H1 (cell line): ENCODE measurements at regions not wholly inside any gene's neighbourhood (a gene's known extent, or its start where the extent isn't known, plus 50 kb on each side); places are given as distances from the start of the nearest gene placed in this dataset.

Experiments used
- CTCF ChIA-PET: fragments of 300-600 bp; sonication (Branson Sonifier 250); formaldehyde crosslinking; loops from one replicate; lab custom pipeline; 2021; ENCODE audit not compliant: partially characterized antibody; lab: Charles Lee
- POLR2A ChIA-PET: fragments of 300-600 bp; sonication (Branson Sonifier 250); formaldehyde crosslinking; loops from one replicate; lab custom pipeline; 2021; ENCODE audit warnings: inconsistent platforms; ENCODE audit not compliant: partially characterized antibody; lab: Charles Lee
- DNase-seq, 2 experiments: peaks; one replicate each; pipeline versions ENCODE4 v3.0.0 to v3.0.0-alpha.2; 2010 to 2022; ENCODE audit warnings: low spot score in 2 of 2, low read depth in 1 of 2, mixed read lengths in 1 of 2
- FAIRE-seq: peaks from 2 replicates; lab custom pipeline; 2011; peaks lifted over from hg19 to GRCh38; lab: Jason Lieb, UNC
- H2AFZ ChIP-seq: 2 replicates; pipeline ENCODE4 v1.8.1; 2012; ENCODE audit warnings: low read length, inconsistent platforms
- H2AK5ac ChIP-seq: 2 replicates; pipeline ENCODE4 v1.6.1; 2013; ENCODE audit warnings: low read depth, low read length
- H2BK120ac ChIP-seq: replicated peaks from 2 replicates; pipeline ENCODE3; 2013; ENCODE audit warnings: low read depth, low read length, inconsistent platforms
- H2BK12ac ChIP-seq: 2 replicates; pipeline ENCODE4 v1.6.1; 2013; ENCODE audit warnings: low read depth, low read length
- H2BK15ac ChIP-seq: 2 replicates; pipeline ENCODE4 v1.6.1; 2013; ENCODE audit warnings: low read length
- H2BK20ac ChIP-seq: 2 replicates; pipeline ENCODE4 v1.6.1; 2013; ENCODE audit warnings: low read length
- H2BK5ac ChIP-seq: 2 replicates; pipeline ENCODE4 v1.6.1; 2013; ENCODE audit warnings: low read depth, low read length
- H3K14ac ChIP-seq: 2 replicates; pipeline ENCODE4 v1.6.1; 2013; ENCODE audit warnings: inconsistent platforms; ENCODE audit not compliant: insufficient read length
- H3K18ac ChIP-seq: 2 replicates; pipeline ENCODE4 v1.6.1; 2013; ENCODE audit warnings: low read length; ENCODE audit errors: extremely low read depth
- H3K23ac ChIP-seq: 2 replicates; pipeline ENCODE4 v1.6.1; 2013; ENCODE audit warnings: inconsistent platforms; ENCODE audit not compliant: insufficient read length
- H3K23me2 ChIP-seq: 2 replicates; pipeline ENCODE4 v1.6.1; 2013; ENCODE audit warnings: low read depth, low read length
- H3K27ac ChIP-seq: 2 replicates; pipeline ENCODE4 v1.6.1; 2011; ENCODE audit warnings: low read depth, low read length, inconsistent platforms
- H3K27me3 ChIP-seq, 4 experiments: replicated peaks in 1 of 4; 1 replicate in 1 of 4; 2 replicates in 3 of 4; pipeline versions ENCODE4 v1.6.1 to v1.8.1; 2011 to 2013; ENCODE audit warnings: low read length in 3 of 4, mild to moderate bottlenecking in 3 of 4, inconsistent platforms in 2 of 4, mixed read lengths in 2 of 4, moderate library complexity in 1 of 4; ENCODE audit not compliant: control insufficient read depth in 3 of 4, insufficient read depth in 3 of 4; ENCODE audit errors: extremely low read depth in 1 of 4
- H3K36me3 ChIP-seq, 4 experiments: 2 replicates each; pipeline versions ENCODE4 v1.6.1 to v1.8.1; 2011 to 2013; ENCODE audit warnings: mild to moderate bottlenecking in 4 of 4, low read length in 3 of 4, moderate library complexity in 2 of 4, control low read depth in 1 of 4, inconsistent platforms in 1 of 4; ENCODE audit not compliant: insufficient read depth in 4 of 4, control insufficient read depth in 2 of 4
- H3K4ac ChIP-seq: replicated peaks from 2 replicates; pipeline ENCODE3; 2013; ENCODE audit warnings: low read length, low read depth, mixed read lengths, inconsistent platforms; ENCODE audit not compliant: insufficient read length
- H3K4me1 ChIP-seq, 4 experiments: replicated peaks in 1 of 4; 1 replicate in 1 of 4; 2 replicates in 3 of 4; pipeline versions ENCODE4 v1.6.1 to v1.8.1; 2011 to 2013; ENCODE audit warnings: low read length in 3 of 4, inconsistent platforms in 2 of 4, mixed read lengths in 1 of 4; ENCODE audit not compliant: insufficient read depth in 4 of 4, control insufficient read depth in 3 of 4
- H3K4me2 ChIP-seq, 2 experiments: 2 replicates each; pipeline versions ENCODE4 v1.6.1 to v1.8.1; 2011 to 2013; ENCODE audit warnings: low read depth in 2 of 2, low read length in 2 of 2, control low read depth in 1 of 2, inconsistent platforms in 1 of 2, mild to moderate bottlenecking in 1 of 2; ENCODE audit not compliant: insufficient read depth in 1 of 2
- H3K4me3 ChIP-seq, 4 experiments: fragments of 200-600, 300-600 bp in 1 of 4; sonication (generic), shearing (Covaris generic), sonication (Bioruptor Twin) in 1 of 4; 2 replicates each; pipeline versions ENCODE4 v1.5.1 to v1.8.1; 2011 to 2016; ENCODE audit warnings: low read length in 4 of 4, low read depth in 3 of 4, control low read depth in 2 of 4, inconsistent platforms in 2 of 4, mild to moderate bottlenecking in 2 of 4, mixed read lengths in 1 of 4, moderate library complexity in 1 of 4; ENCODE audit not compliant: insufficient read depth in 2 of 4; ENCODE audit errors: extremely low read depth in 1 of 4
- H3K56ac ChIP-seq: replicated peaks from 2 replicates; pipeline ENCODE3; 2013; ENCODE audit warnings: low read depth, mild to moderate bottlenecking, mixed read lengths, low read length, inconsistent platforms; ENCODE audit not compliant: insufficient read length
- H3K79me1 ChIP-seq: 2 replicates; pipeline ENCODE4 v1.6.1; 2013; ENCODE audit warnings: low read depth, low read length, control low read depth
- H3K79me2 ChIP-seq, 2 experiments: 2 replicates each; pipeline versions ENCODE4 v1.6.1 to v1.8.1; 2012 to 2013; ENCODE audit warnings: low read length in 2 of 2, mild to moderate bottlenecking in 2 of 2, inconsistent platforms in 1 of 2; ENCODE audit not compliant: insufficient read depth in 2 of 2, control insufficient read depth in 1 of 2
- H3K9ac ChIP-seq, 4 experiments: replicated peaks in 1 of 4; 1 replicate in 1 of 4; 2 replicates in 3 of 4; pipeline versions ENCODE4 v1.6.1 to v1.8.1; 2011 to 2013; ENCODE audit warnings: low read depth in 3 of 4, low read length in 3 of 4, control low read depth in 2 of 4, mild to moderate bottlenecking in 2 of 4, moderate library complexity in 2 of 4, inconsistent platforms in 1 of 4; ENCODE audit errors: extremely low read depth in 1 of 4
- H3K9me3 ChIP-seq, 2 experiments: 2 replicates each; pipeline versions ENCODE4 v1.6.1 to v1.8.1; 2012 to 2013; ENCODE audit warnings: mild to moderate bottlenecking in 2 of 2, moderate library complexity in 2 of 2, control low read depth in 1 of 2, inconsistent platforms in 1 of 2, low read depth in 1 of 2, low read length in 1 of 2, mixed read lengths in 1 of 2; ENCODE audit not compliant: insufficient read depth in 2 of 2
- H4K20me1 ChIP-seq, 2 experiments: replicated peaks in 1 of 2; 2 replicates each; pipeline versions ENCODE3 to v1.8.1; 2011 to 2013; ENCODE audit warnings: inconsistent platforms in 2 of 2, low read length in 2 of 2, mild to moderate bottlenecking in 1 of 2; ENCODE audit not compliant: insufficient read depth in 2 of 2, control insufficient read depth in 1 of 2
- H4K5ac ChIP-seq: 2 replicates; pipeline ENCODE4 v1.6.1; 2013; ENCODE audit warnings: low read length, low read depth, mixed read lengths, inconsistent platforms; ENCODE audit not compliant: insufficient read length
- H4K8ac ChIP-seq: 2 replicates; pipeline ENCODE4 v1.8.0; 2013; ENCODE audit warnings: mild to moderate bottlenecking, moderate library complexity, low read length, inconsistent platforms; ENCODE audit not compliant: insufficient read depth; ENCODE audit errors: extremely low read depth
- H4K91ac ChIP-seq: replicated peaks from 2 replicates; pipeline ENCODE3; 2013; ENCODE audit warnings: low read length, mixed read lengths, inconsistent platforms; ENCODE audit not compliant: insufficient read length
- BRCA1 ChIP-seq: IDR thresholded peaks from 2 replicates; pipeline ENCODE4 v1.6.1; 2012; ENCODE audit warnings: low read depth, low read length, improper control_type of control experiment
- SP1 ChIP-seq: IDR thresholded peaks from 2 replicates; pipeline ENCODE4 v1.6.1; 2011; ENCODE audit warnings: low read depth, low read length
- SP4 ChIP-seq: IDR thresholded peaks from 2 replicates; pipeline ENCODE4 v1.6.1; 2012; ENCODE audit warnings: low read length, inconsistent platforms
- TCF12 ChIP-seq: IDR thresholded peaks from 2 replicates; pipeline ENCODE4 v1.6.1; 2011; ENCODE audit warnings: low read depth, mild to moderate bottlenecking, low read length
- WGBS, 2 experiments: shearing (Covaris generic) in 1 of 2; methylation state at CpG; one replicate each; pipeline versions ENCODE4 v1.1.6 to v1.1.7; 2013 to 2015; ENCODE audit warnings: low lambda C conversion rate in 2 of 2, mixed read lengths in 2 of 2, inconsistent platforms in 1 of 2, low coverage in 1 of 2, missing lambda C conversion rate in 1 of 2; ENCODE audit not compliant: insufficient replicate concordance in 2 of 2, insufficient coverage in 1 of 2, insufficient read length in 1 of 2; ENCODE audit errors: extremely low coverage in 1 of 2, missing lambda C conversion rate in 1 of 2; 5-methylcytosine and 5-hydroxymethylcytosine counted together

DNA sequence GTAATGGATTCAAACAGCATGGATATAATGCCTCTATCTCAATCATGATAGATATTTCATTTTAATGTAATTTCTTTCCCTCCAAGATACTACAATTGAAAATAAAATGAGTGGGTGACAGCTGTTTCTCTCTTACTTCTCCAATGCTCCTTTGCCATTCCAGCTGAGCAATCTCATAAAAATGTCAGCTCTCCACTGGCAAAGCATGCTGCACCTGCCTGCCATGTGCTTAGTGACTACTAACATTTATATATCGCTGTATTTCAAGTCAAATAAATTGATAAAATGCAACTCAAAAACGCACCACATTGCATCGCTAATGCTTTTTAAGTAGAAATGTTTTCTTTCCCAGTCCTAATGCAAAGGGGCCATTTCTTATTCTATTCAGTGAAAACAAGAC is 1093.9 kb downstream of the CBLN2 start:
- DNase-seq (no peak), FAIRE-seq (no peak)
- no peak overlapping the region for H3K14ac ChIP-seq
- H3K4ac ChIP-seq: no peak overlapping the region
- no peak overlapping the region for H3K27ac ChIP-seq
- no peak overlapping the region for H3K4me3 ChIP-seq
- no peak overlapping the region for H2AFZ ChIP-seq
- no peaks in the 10 kb centered on the region for H3K36me3 ChIP-seq
- H4K5ac ChIP-seq: no peak overlapping the region
- ChIA-PET CTCF (interaction anchor here (0.8 kb wide), 1 partner anchor 362 kb away, joined by 3 read pairs; no protein-coding TSS in a partner anchor), POLR2A (no interaction called here)
- no peak overlapping the region for H2BK12ac ChIP-seq
- no peak overlapping the region for H2AK5ac ChIP-seq
- no peaks in the 10 kb centered on the region for H3K79me1 ChIP-seq
- H3K18ac ChIP-seq: no peak overlapping the region
- H3K4me1 ChIP-seq: no peaks in the 10 kb centered on the region
- no peak overlapping the region for H2BK120ac ChIP-seq
- no peak overlapping the region for H2BK15ac ChIP-seq
- H3K79me2 ChIP-seq: no peaks in the 10 kb centered on the region
- no peaks in the 10 kb centered on the region for H4K20me1 ChIP-seq
- no peak overlapping the region for H3K9ac ChIP-seq
- no peak overlapping the region for H3K23ac ChIP-seq
- H3K27me3 ChIP-seq: no peaks in the 10 kb centered on the region
- TF ChIP-seq TCF12: no peak
- no peak for TF ChIP-seq SP4
- no peak for TF ChIP-seq SP1
- no peak for TF ChIP-seq BRCA1
- H3K56ac ChIP-seq: no peak overlapping the region
- WGBS, 2 experiments: 86% methylated on average over 3 of the region's 3 CpGs; no CpG with 5 or more reads in 1 of the 2 experiments
- no peaks in the 10 kb centered on the region for H3K23me2 ChIP-seq
- no peak overlapping the region for H2BK20ac ChIP-seq
- H4K8ac ChIP-seq: no peak overlapping the region
- peaks cover 32 to 40% of the 10 kb centered on the region in 2 experiments for H3K9me3 ChIP-seq
- no peak overlapping the region for H2BK5ac ChIP-seq
- no peak overlapping the region for H4K91ac ChIP-seq
- no peak overlapping the region for H3K4me2 ChIP-seq
